BLaER1 (cell line): ENCODE measurements at regions not wholly inside any gene's neighbourhood (a gene's known extent, or its start where the extent isn't known, plus 50 kb on each side); places are given as distances from the start of the nearest gene placed in this dataset.
A peak's percentile ranks its signal among the peaks of the same experiment; 100 is the strongest.

Experiments
- H3K27ac ChIP-seq: shearing (Covaris generic); formaldehyde crosslinking; 2 replicates; pipeline ENCODE4 v1.8.1; 2022
- H3K27me3 ChIP-seq: shearing (Covaris generic); formaldehyde crosslinking; 2 replicates; pipeline ENCODE4 v1.8.1; 2022
- H3K36me3 ChIP-seq: shearing (Covaris generic); formaldehyde crosslinking; 2 replicates; pipeline ENCODE4 v1.8.1; 2022
- H3K4me1 ChIP-seq: shearing (Covaris generic); formaldehyde crosslinking; 2 replicates; pipeline ENCODE4 v1.8.1; 2022
- H3K4me2 ChIP-seq: shearing (Covaris generic); formaldehyde crosslinking; 2 replicates; pipeline ENCODE4 v1.8.1; 2022
- H3K4me3 ChIP-seq: shearing (Covaris generic); formaldehyde crosslinking; 2 replicates; pipeline ENCODE4 v1.8.1; 2022
- H3K9ac ChIP-seq: shearing (Covaris generic); formaldehyde crosslinking; 2 replicates; pipeline ENCODE4 v1.8.1; 2022
- H3K9me3 ChIP-seq: shearing (Covaris generic); formaldehyde crosslinking; 2 replicates; pipeline ENCODE4 v1.8.1; 2022
- H4K20me1 ChIP-seq: shearing (Covaris generic); formaldehyde crosslinking; 2 replicates; pipeline ENCODE4 v1.8.1; 2022
- Cebpa-rat ChIP-seq: shearing (Covaris generic); IDR thresholded peaks from 2 replicates; pipeline ENCODE4 v1.8.1; 2022

- no peak for TF ChIP-seq Cebpa-rat
- no peak overlapping the region for H3K4me3 ChIP-seq
- H3K9me3 ChIP-seq = 0 out of 2 replicates have a peak, but pooled peaks cover 3% of the 10 kb centered on the region
- H3K4me1 ChIP-seq = peaks cover 37% of the 10 kb centered on the region
- no peaks in the 10 kb centered on the region for H4K20me1 ChIP-seq
- no peak overlapping the region for H3K4me2 ChIP-seq
- peaks cover 22% of the 10 kb centered on the region for H3K36me3 ChIP-seq
- H3K27ac ChIP-seq = no peak overlapping the region
- H3K27me3 ChIP-seq = no peaks in the 10 kb centered on the region
- no peak overlapping the region for H3K9ac ChIP-seq
Observed at GRCh38 chr20:19958219-19958618, 58.9 kb upstream of the NAA20 start.

DNA sequence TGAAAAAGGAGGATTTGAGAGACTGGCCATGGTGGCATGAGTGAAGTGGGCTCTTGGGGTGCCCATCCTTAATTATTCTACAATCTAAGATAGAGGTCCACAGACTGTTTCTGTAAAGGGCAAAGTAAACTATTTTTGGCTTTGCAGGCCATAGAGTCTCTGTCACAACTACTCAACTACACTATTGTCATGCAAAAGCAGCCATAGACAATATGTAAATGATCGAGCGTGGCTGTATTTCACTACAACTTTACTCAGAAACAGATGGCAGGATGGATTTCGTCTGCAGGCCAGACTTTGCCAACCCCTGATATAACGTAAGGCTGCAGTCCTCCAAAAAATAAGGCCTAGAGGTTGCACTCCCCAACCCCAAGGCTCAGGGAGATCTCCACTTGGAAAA, 58.2 kb upstream of the NAA20 start:
- TF ChIP-seq Cebpa-rat = no peak
- H3K36me3 ChIP-seq = peaks cover 22% of the 10 kb centered on the region

DNA sequence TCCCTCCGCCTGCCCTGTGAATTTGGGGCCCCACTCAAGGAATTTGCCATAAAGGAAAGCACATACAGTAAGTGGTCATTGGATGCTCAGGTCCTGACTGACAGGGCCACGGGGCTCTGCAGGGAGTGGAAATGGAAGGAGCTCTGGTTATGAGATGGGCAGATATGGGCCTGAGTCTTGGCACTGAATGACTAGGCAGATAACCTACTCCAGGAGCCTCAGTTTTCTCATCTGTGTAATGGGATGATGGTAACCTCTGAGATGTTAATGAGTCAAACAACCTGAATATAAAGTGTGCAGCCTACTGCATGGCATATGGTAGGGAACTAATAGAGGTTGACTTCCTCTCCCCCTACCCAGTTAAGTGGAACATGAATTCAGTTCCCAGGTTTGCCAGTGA, 56.4 kb upstream of the NAA20 start:
- Histone ChIP-seq H3K4me2 (no peak overlapping the region), H3K4me1 (peaks cover 27% of the 10 kb centered on the region), H3K27me3 (no peaks in the 10 kb centered on the region), H3K9ac (no peak overlapping the region), H4K20me1 (no peaks in the 10 kb centered on the region), H3K36me3 (peaks cover 22% of the 10 kb centered on the region), H3K27ac (no peak overlapping the region), H3K9me3 (no peaks in the 10 kb centered on the region), H3K4me3 (no peak overlapping the region)
- no peak for TF ChIP-seq Cebpa-rat

More for the DNA sequence above, 58.2 kb upstream of the NAA20 start:
- Histone ChIP-seq H3K9ac (no peak overlapping the region), H3K9me3 (0 out of 2 replicates have a peak, but pooled peaks cover 3% of the 10 kb centered on the region), H3K4me2 (no peak overlapping the region), H4K20me1 (no peaks in the 10 kb centered on the region), H3K4me3 (no peak overlapping the region), H3K27ac (no peak overlapping the region), H3K27me3 (no peaks in the 10 kb centered on the region), H3K4me1 (peaks cover 30% of the 10 kb centered on the region)

DNA sequence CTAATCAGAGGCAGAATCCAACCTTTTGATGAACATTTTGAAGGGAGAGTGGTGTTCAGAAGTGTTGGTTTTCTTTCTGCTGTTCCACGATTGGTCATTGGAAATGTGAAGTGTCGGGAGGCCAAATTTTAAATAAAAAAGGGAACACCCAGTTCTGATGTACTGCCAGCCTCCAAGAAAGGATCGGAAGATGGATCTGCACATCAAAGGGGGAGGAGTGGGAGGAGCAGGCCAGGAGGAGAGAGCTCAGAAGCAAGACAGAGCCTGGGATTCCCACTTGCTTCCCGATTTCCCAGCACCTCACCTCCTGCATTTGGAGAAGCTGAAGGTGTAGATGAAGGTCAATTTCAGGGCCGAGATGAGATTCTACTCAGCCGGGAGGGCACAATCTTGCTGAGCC, 55.9 kb upstream of the NAA20 start:
- TF ChIP-seq Cebpa-rat = no peak
- peak overlapping the region; percentile 60 for H3K4me2 ChIP-seq
- no peaks in the 10 kb centered on the region for H3K27me3 ChIP-seq
- no peak overlapping the region for H3K9ac ChIP-seq
- H3K9me3 ChIP-seq = no peaks in the 10 kb centered on the region
- H3K36me3 ChIP-seq = peaks cover 22% of the 10 kb centered on the region
- H3K4me1 ChIP-seq = peaks cover 27% of the 10 kb centered on the region
- H3K27ac ChIP-seq = no peak overlapping the region
- H4K20me1 ChIP-seq = no peaks in the 10 kb centered on the region
- H3K4me3 ChIP-seq = no peak overlapping the region

DNA sequence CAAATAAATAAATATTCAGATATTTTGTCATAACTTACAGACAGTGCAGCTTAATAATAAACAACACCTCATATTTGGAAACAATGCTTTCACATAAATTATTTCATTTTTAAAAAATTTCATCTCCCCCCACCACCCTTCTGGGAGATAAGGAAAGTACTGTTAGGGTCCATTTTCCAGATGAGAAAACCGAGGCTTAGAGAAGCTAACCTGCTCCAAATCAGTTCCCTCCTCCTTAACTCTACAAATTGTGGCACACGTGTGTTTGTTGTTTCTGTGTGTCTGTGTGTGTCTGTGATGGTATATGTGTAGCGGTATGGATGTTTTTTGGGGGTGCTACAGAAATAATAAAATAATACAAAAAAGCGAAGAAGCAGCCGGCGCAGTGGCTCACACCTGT, 54.2 kb upstream of the NAA20 start:
- Histone ChIP-seq H3K4me3 (no peak overlapping the region), H3K4me2 (no peak overlapping the region), H3K27me3 (no peaks in the 10 kb centered on the region), H3K4me1 (peaks cover 27% of the 10 kb centered on the region), H3K36me3 (peaks cover 6% of the 10 kb centered on the region; the same call in 1 of the 2 replicates), H3K9me3 (no peaks in the 10 kb centered on the region), H3K27ac (no peak overlapping the region), H3K9ac (no peak overlapping the region), H4K20me1 (no peaks in the 10 kb centered on the region)
- no peak for TF ChIP-seq Cebpa-rat

DNA sequence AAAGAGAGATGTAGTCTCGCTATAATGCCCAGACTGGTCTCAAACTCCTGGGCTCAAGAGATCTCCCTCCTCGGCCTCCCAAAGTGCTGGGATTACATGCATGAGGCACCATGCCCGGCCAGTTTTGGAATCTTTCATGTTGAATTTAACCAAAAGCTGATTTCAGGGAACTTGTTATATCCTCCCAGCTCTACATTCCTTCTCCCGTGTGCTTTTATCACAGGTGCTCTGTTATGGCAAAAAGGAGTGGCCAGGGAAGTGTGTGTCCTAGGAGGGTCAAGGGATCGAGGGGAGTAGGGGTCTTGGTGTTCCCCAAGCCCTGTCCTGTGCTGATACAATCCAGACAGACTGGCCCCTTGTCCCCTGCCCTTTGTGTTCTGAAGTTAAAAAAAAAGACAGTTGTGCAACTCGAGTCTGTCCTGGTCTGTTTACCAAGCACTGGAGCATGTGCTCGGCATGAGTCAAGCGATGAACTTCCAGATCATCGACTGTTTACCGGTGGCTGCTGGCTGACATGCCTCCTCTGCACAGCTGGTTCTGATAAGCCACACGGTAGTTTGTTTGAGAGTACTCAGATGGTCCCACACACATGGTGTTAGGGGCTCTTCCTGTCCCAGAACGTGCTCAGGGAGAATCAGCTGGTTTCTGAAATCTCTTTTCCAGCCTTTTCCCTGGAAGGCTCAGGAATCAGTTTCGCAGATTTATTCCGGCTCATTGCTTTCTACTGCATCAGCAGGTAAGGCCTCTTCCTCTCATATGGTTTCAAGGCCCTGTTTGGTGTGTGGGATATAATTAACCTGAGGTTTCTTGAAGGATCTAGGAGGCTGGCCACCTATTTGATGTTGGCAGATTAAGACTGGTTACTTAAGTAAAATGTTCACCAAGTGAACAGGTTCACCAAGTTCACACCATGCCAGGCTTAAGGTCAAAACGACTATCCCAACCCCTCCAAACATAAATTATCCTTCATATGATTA, 52.6 kb upstream of the NAA20 start:
- no peaks in the 10 kb centered on the region for H3K9me3 ChIP-seq
- TF ChIP-seq Cebpa-rat = no peak
- H3K27ac ChIP-seq = no peak overlapping the region
- H3K4me2 ChIP-seq = no peak overlapping the region
- no peak overlapping the region for H3K9ac ChIP-seq
- peaks cover 27% of the 10 kb centered on the region for H3K4me1 ChIP-seq
- no peaks in the 10 kb centered on the region for H4K20me1 ChIP-seq
- no peaks in the 10 kb centered on the region for H3K27me3 ChIP-seq
- H3K36me3 ChIP-seq = no peaks in the 10 kb centered on the region
- no peak overlapping the region for H3K4me3 ChIP-seq

- no peaks in the 10 kb centered on the region for H3K36me3 ChIP-seq
- peaks cover 13% of the 10 kb centered on the region for H3K4me1 ChIP-seq
- no peaks in the 10 kb centered on the region for H3K27me3 ChIP-seq
- H3K4me2 ChIP-seq = no peak overlapping the region
- no peak overlapping the region for H3K4me3 ChIP-seq
- no peak overlapping the region for H3K9ac ChIP-seq
- TF ChIP-seq Cebpa-rat = no peak
- H4K20me1 ChIP-seq = no peaks in the 10 kb centered on the region
- no peaks in the 10 kb centered on the region for H3K9me3 ChIP-seq
- no peak overlapping the region for H3K27ac ChIP-seq
Observed at GRCh38 chr20:19966840-19967239, 50.3 kb upstream of the NAA20 start.
